Fibroblast of lung (primary cell): ENCODE measurements at regions not wholly inside any gene's neighbourhood (a gene's known extent, or its start where the extent isn't known, plus 50 kb on each side); places are given as distances from the start of the nearest gene placed in this dataset.

Source experiments
- DNase-seq, 2 donors: peaks; one replicate each; pipeline versions ENCODE4 v3.0.0 to v3.0.0-alpha.2; 2010; ENCODE audit warnings: low read depth in 2 of 2
- H2AFZ ChIP-seq: 2 replicates; pipeline ENCODE4 v1.5.1; 2012; ENCODE audit warnings: low read length, control low read depth, inconsistent platforms
- H3K27ac ChIP-seq: 2 replicates; pipeline ENCODE4 v1.5.1; 2011; ENCODE audit warnings: low read length, control low read depth; ENCODE audit not compliant: insufficient read depth
- H3K27me3 ChIP-seq: 2 replicates; pipeline ENCODE4 v1.5.1; 2011; ENCODE audit warnings: mild to moderate bottlenecking, low read length; ENCODE audit not compliant: control insufficient read depth, insufficient read depth
- H3K36me3 ChIP-seq: 2 replicates; pipeline ENCODE4 v1.5.1; 2011; ENCODE audit warnings: low read length; ENCODE audit not compliant: control insufficient read depth, insufficient read depth
- H3K4me1 ChIP-seq: 2 replicates; pipeline ENCODE4 v1.5.1; 2011; ENCODE audit warnings: low read length; ENCODE audit not compliant: control insufficient read depth, insufficient read depth; ENCODE audit errors: extremely low read depth
- H3K4me2 ChIP-seq: 2 replicates; pipeline ENCODE4 v1.5.1; 2011; ENCODE audit warnings: low read length, control low read depth; ENCODE audit not compliant: insufficient read depth; ENCODE audit errors: extremely low read depth
- H3K4me3 ChIP-seq, 4 experiments: fragments of 200-600 bp in 1 of 4; sonication (generic) in 1 of 4; replicated peaks in 1 of 4; 2 replicates each; pipeline ENCODE4 v1.5.1; 2011 to 2016; ENCODE audit warnings: low read length in 4 of 4, low read depth in 3 of 4, mild to moderate bottlenecking in 3 of 4, control low read depth in 2 of 4, inconsistent platforms in 1 of 4, mixed read lengths in 1 of 4; ENCODE audit not compliant: insufficient read depth in 1 of 4; ENCODE audit errors: control extremely low read depth in 1 of 4
- H3K79me2 ChIP-seq: 2 replicates; pipeline ENCODE4 v1.5.1; 2012; ENCODE audit warnings: mild to moderate bottlenecking, low read length, inconsistent platforms; ENCODE audit not compliant: control insufficient read depth, insufficient read depth
- H3K9ac ChIP-seq: 2 replicates; pipeline ENCODE4 v1.5.1; 2011; ENCODE audit warnings: mild to moderate bottlenecking, low read length, control low read depth; ENCODE audit not compliant: insufficient read depth
- H3K9me3 ChIP-seq: 2 replicates; pipeline ENCODE4 v1.5.1; 2012; ENCODE audit warnings: low read depth, low read length; ENCODE audit not compliant: control insufficient read depth, insufficient read depth
- H4K20me1 ChIP-seq: 2 replicates; pipeline ENCODE4 v1.5.1; 2011; ENCODE audit warnings: low read length; ENCODE audit not compliant: control insufficient read depth, insufficient read depth; ENCODE audit errors: extremely low read depth
- EZH2 ChIP-seq: IDR thresholded peaks from 2 replicates; pipeline ENCODE4 v1.5.1; 2012; ENCODE audit warnings: low read length, control low read depth, mild to moderate bottlenecking; ENCODE audit errors: missing control alignments
- TF ChIP-seq, protein P1 (sequence below), 2 donors: IDR thresholded peaks in 1 of 2; conservative IDR thresholded peaks in 1 of 2; 1 replicate in 1 of 2; 2 replicates in 1 of 2; pipeline ENCODE4 v1.5.1; 2011 to 2012; ENCODE audit warnings: low read length in 2 of 2, control low read depth in 1 of 2, inconsistent platforms in 1 of 2, low read depth in 1 of 2, mild to moderate bottlenecking in 1 of 2

GRCh38 chr7:364536-364935 is 74.6 kb downstream of the FOXL3 start:
- no peaks in the 10 kb centered on the region for H3K9me3 ChIP-seq
- H3K9ac ChIP-seq: no peak overlapping the region
- H3K27me3 ChIP-seq: no peaks in the 10 kb centered on the region
- TF ChIP-seq EZH2: no peak
- H3K27ac ChIP-seq: no peak overlapping the region
- H3K36me3 ChIP-seq: no peaks in the 10 kb centered on the region
- H2AFZ ChIP-seq: no peak overlapping the region
- H3K4me1 ChIP-seq: no peaks in the 10 kb centered on the region
- H3K4me2 ChIP-seq: no peak overlapping the region
- no peaks in the 10 kb centered on the region for H4K20me1 ChIP-seq
- DNase-seq: no peak
- no peaks in the 10 kb centered on the region for H3K79me2 ChIP-seq
- H3K4me3 ChIP-seq: no peak overlapping the region

DNA sequence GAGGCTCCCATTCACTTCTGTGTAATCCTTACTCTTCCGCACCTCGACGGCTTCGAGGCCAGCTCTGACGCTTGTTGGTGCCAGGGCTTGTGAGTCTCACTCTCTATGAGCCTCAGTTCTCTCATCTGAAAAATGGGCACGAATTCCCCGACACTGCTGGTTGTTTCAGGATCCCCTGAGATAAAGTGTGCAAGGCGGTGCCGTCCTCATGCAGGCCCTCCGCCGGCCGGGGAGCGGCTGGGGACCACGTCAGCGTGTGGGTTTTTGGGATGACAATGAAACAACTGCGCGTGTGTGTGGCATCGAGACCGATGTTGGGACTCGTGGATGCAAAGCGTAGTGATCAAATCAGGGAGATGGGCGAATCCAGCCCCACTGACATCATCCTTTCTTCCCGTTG is 75.6 kb downstream of the FOXL3 start:
- Histone ChIP-seq H3K4me2 (no peak overlapping the region), H3K79me2 (no peaks in the 10 kb centered on the region), H3K27ac (no peak overlapping the region), H3K27me3 (no peaks in the 10 kb centered on the region), H2AFZ (no peak overlapping the region), H3K9ac (no peak overlapping the region), H3K9me3 (no peaks in the 10 kb centered on the region), H3K36me3 (no peaks in the 10 kb centered on the region), H3K4me3 (no peak overlapping the region), H4K20me1 (no peaks in the 10 kb centered on the region), H3K4me1 (no peaks in the 10 kb centered on the region)
- DNase-seq: no peak
- TF ChIP-seq EZH2: no peak
- TF ChIP-seq, protein P1, sequence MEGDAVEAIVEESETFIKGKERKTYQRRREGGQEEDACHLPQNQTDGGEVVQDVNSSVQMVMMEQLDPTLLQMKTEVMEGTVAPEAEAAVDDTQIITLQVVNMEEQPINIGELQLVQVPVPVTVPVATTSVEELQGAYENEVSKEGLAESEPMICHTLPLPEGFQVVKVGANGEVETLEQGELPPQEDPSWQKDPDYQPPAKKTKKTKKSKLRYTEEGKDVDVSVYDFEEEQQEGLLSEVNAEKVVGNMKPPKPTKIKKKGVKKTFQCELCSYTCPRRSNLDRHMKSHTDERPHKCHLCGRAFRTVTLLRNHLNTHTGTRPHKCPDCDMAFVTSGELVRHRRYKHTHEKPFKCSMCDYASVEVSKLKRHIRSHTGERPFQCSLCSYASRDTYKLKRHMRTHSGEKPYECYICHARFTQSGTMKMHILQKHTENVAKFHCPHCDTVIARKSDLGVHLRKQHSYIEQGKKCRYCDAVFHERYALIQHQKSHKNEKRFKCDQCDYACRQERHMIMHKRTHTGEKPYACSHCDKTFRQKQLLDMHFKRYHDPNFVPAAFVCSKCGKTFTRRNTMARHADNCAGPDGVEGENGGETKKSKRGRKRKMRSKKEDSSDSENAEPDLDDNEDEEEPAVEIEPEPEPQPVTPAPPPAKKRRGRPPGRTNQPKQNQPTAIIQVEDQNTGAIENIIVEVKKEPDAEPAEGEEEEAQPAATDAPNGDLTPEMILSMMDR (conservative IDR thresholded peaks at IDR 0.05 in 1 of 2, IDR thresholded peaks at IDR 0.05 in 1 of 2; ENCODE audit: low read depth in 1 of 2, low read length in 2 of 2): no peak

DNA sequence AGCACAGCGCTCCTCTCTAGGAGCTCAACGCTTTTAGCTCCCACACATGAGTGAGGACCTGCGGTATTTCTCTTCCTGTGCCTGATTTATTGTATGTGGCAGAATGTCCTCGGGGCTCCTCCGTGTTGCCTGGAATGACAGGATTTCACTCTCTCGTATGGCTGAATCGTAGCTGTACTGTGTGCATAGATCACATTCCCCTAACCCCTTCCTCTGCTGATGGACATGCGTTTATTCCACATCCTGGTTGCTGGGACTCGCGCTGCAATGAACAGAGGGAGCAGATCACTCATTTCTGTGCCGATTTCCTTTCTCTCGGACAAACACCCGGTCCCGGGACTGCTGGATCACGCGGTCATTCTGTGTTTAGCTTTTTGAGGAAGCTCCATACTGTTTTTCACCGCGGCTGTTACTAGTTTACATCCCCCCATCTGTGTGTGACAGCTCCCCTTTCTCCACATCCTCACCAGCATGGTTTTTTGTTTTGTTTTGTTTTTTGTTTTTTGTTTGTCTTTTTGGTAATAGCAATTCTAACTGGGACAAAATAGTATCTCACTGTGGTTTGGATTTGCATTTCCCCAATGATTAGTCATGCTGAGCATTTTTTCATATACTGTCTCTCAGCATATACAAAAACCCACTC is 76.3 kb downstream of the FOXL3 start:
- no peak overlapping the region for H3K27ac ChIP-seq
- TF ChIP-seq EZH2: no peak
- TF ChIP-seq, protein P1 (conservative IDR thresholded peaks at IDR 0.05 in 1 of 2, IDR thresholded peaks at IDR 0.05 in 1 of 2; ENCODE audit: low read depth in 1 of 2, low read length in 2 of 2): no peak
- no peaks in the 10 kb centered on the region for H3K9me3 ChIP-seq
- DNase-seq: peak; percentile 15
- H3K36me3 ChIP-seq: no peaks in the 10 kb centered on the region
- H2AFZ ChIP-seq: no peak overlapping the region
- no peaks in the 10 kb centered on the region for H4K20me1 ChIP-seq
- no peaks in the 10 kb centered on the region for H3K79me2 ChIP-seq
- no peak overlapping the region for H3K4me2 ChIP-seq
- H3K27me3 ChIP-seq: no peaks in the 10 kb centered on the region
- H3K9ac ChIP-seq: no peak overlapping the region
- H3K4me3 ChIP-seq: peak overlapping the region in 1 of 4 experiments; percentile 36
- no peaks in the 10 kb centered on the region for H3K4me1 ChIP-seq
